ENCODE measurements at regions not wholly inside any gene's neighbourhood (a gene's known extent, or its start where the extent isn't known, plus 50 kb on each side); places are given as distances from the start of the nearest gene placed in this dataset.

GRCh38 chr1:222136869-222137268 is 395.0 kb upstream of the DUSP10 start:
- DNase-seq (ENCODE audit: low spot score) (no peak), ATAC-seq (ENCODE audit: low FRiP score) (no peak)
- no peak for TF ChIP-seq CTCF (IDR thresholded peaks at IDR 0.05)

GRCh38 chr1:222129041-222129440 is 387.2 kb upstream of the DUSP10 start:
- TF ChIP-seq CTCF (IDR thresholded peaks at IDR 0.05), result no peak
- no peak for DNase-seq (ENCODE audit: low spot score)
- no peak for ATAC-seq (ENCODE audit: low FRiP score)

GRCh38 chr1:222127526-222128152 is 385.8 kb upstream of the DUSP10 start:
- no peak for DNase-seq (ENCODE audit: low spot score)
- TF ChIP-seq CTCF (IDR thresholded peaks at IDR 0.05), result no peak
- no peak for ATAC-seq (ENCODE audit: low FRiP score)

- DNase-seq (ENCODE audit: low spot score), result no peak
Measured at GRCh38 chr1:222127096-222127495, 385.2 kb upstream of the DUSP10 start.

GRCh38 chr1:222126052-222126451 is 384.2 kb upstream of the DUSP10 start:
- no peak for TF ChIP-seq CTCF (IDR thresholded peaks at IDR 0.05)

More at GRCh38 chr1:222127096-222127495, 385.2 kb upstream of the DUSP10 start:
- TF ChIP-seq CTCF (IDR thresholded peaks at IDR 0.05), result no peak
- ATAC-seq (ENCODE audit: low FRiP score), result no peak

GRCh38 chr1:222124602-222125001 is 382.7 kb upstream of the DUSP10 start:
- TF ChIP-seq CTCF (IDR thresholded peaks at IDR 0.05), result no peak
- no peak for ATAC-seq (ENCODE audit: low FRiP score)
- no peak for DNase-seq (ENCODE audit: low spot score)

More at GRCh38 chr1:222126052-222126451, 384.2 kb upstream of the DUSP10 start:
- no peak for DNase-seq (ENCODE audit: low spot score)
- ATAC-seq (ENCODE audit: low FRiP score), result no peak

GRCh38 chr1:222123111-222123510 is 381.2 kb upstream of the DUSP10 start:
- no peak for TF ChIP-seq CTCF (IDR thresholded peaks at IDR 0.05)
- ATAC-seq (ENCODE audit: low FRiP score), result no peak
- DNase-seq (ENCODE audit: low spot score), result no peak

All from omental fat pad (tissue), 3 donors.